Left colon (tissue), 2 donors: ENCODE measurements at regions not wholly inside any gene's neighbourhood (a gene's known extent, or its start where the extent isn't known, plus 50 kb on each side); places are given as distances from the start of the nearest gene placed in this dataset.

Experiments used
- ATAC-seq: fragments of 200-7000 bp; cut with Tn5 transposase; one replicate; pipeline ENCODE4 v1.9.1; 2020; ENCODE audit warnings: mild to moderate bottlenecking, moderate library complexity
- DNase-seq, 2 donors: peaks; one replicate each; pipeline ENCODE4 v3.0.0-alpha.2; 2020
- intact Hi-C, 2 donors: fragments of 100-400 bp; cut with DNase I in 1 of 2; cut with micrococcal nuclease in 1 of 2; formaldehyde crosslinking; loops; one replicate each; pipeline versions ENCODE4 v1.11.2 to v1.14.0; 2022; cut with DNase I, micrococcal nuclease
- donor health status: DM: no; HTN: no; CAD: no.
- donor health status: DM: yes; HTN: yes; CAD: no.

- intact Hi-C loops = no loop called here
- no peak for ATAC-seq
- no peak for DNase-seq
Measured at GRCh38 chr10:128747582-128748346, 621.5 kb upstream of the MKI67 start.

GRCh38 chr10:128751284-128751683, 625.1 kb upstream of the MKI67 start:
- DNase-seq (no peak), ATAC-seq (no peak)

GRCh38 chr10:128751851-128752250, 625.6 kb upstream of the MKI67 start:
- no peak for DNase-seq
- no peak for ATAC-seq
- intact Hi-C loops = no loop called here

More at GRCh38 chr10:128751284-128751683, 625.1 kb upstream of the MKI67 start:
- intact Hi-C loops = no loop called here

GRCh38 chr10:128759174-128759573, 633.0 kb upstream of the MKI67 start:
- ATAC-seq (no peak), DNase-seq (no peak)
- intact Hi-C loops = no loop called here

GRCh38 chr10:128763588-128763987, 637.4 kb upstream of the MKI67 start:
- no peak for DNase-seq
- intact Hi-C loops = no loop called here
- no peak for ATAC-seq

- intact Hi-C loops = no loop called here
- ATAC-seq = no peak
- no peak for DNase-seq
Measured at GRCh38 chr10:128764190-128764589, 638.0 kb upstream of the MKI67 start.

GRCh38 chr10:128766915-128767314, 640.7 kb upstream of the MKI67 start:
- ATAC-seq (no peak), DNase-seq (no peak)
- intact Hi-C loops = no loop called here

- intact Hi-C loops = no loop called here
- ATAC-seq (no peak), DNase-seq (no peak)
Measured at GRCh38 chr10:128774979-128775378, 648.8 kb upstream of the MKI67 start.

- intact Hi-C loops = no loop called here
- no peak for ATAC-seq
Measured at GRCh38 chr10:128775743-128776142, 649.5 kb upstream of the MKI67 start.

GRCh38 chr10:128776673-128777252, 650.5 kb upstream of the MKI67 start:
- intact Hi-C loops = no loop called here
- no peak for ATAC-seq
- no peak for DNase-seq

More at GRCh38 chr10:128775743-128776142, 649.5 kb upstream of the MKI67 start:
- DNase-seq = no peak

GRCh38 chr10:128777342-128777741, 651.1 kb upstream of the MKI67 start:
- no peak for DNase-seq
- intact Hi-C loops = no loop called here
- no peak for ATAC-seq

GRCh38 chr10:128779416-128779815, 653.2 kb upstream of the MKI67 start:
- DNase-seq (no peak), ATAC-seq (no peak)
- intact Hi-C loops = no loop called here

- ATAC-seq = no peak
- intact Hi-C loops = no loop called here
Measured at GRCh38 chr10:128780156-128780761, 654.0 kb upstream of the MKI67 start.

GRCh38 chr10:128781637-128782036, 655.4 kb upstream of the MKI67 start:
- no peak for DNase-seq
- ATAC-seq = no peak

More at GRCh38 chr10:128780156-128780761, 654.0 kb upstream of the MKI67 start:
- DNase-seq = no peak

GRCh38 chr10:128784444-128784843, 658.2 kb upstream of the MKI67 start:
- intact Hi-C loops = no loop called here
- ATAC-seq = no peak
- DNase-seq = no peak

More at GRCh38 chr10:128781637-128782036, 655.4 kb upstream of the MKI67 start:
- intact Hi-C loops = no loop called here

- ATAC-seq = no peak
- DNase-seq = no peak
- intact Hi-C loops = no loop called here
Measured at GRCh38 chr10:128792426-128793140, 666.4 kb upstream of the MKI67 start.

- intact Hi-C loops = no loop called here
- no peak for ATAC-seq
Measured at GRCh38 chr10:128793726-128794655, 667.8 kb upstream of the MKI67 start.

GRCh38 chr10:128796396-128796912, 670.2 kb upstream of the MKI67 start:
- ATAC-seq (no peak), DNase-seq (no peak)
- intact Hi-C loops = no loop called here

More at GRCh38 chr10:128793726-128794655, 667.8 kb upstream of the MKI67 start:
- DNase-seq = no peak
